ENCODE measurements at regions not wholly inside any gene's neighbourhood (a gene's known extent, or its start where the extent isn't known, plus 50 kb on each side); places are given as distances from the start of the nearest gene placed in this dataset.

DNA sequence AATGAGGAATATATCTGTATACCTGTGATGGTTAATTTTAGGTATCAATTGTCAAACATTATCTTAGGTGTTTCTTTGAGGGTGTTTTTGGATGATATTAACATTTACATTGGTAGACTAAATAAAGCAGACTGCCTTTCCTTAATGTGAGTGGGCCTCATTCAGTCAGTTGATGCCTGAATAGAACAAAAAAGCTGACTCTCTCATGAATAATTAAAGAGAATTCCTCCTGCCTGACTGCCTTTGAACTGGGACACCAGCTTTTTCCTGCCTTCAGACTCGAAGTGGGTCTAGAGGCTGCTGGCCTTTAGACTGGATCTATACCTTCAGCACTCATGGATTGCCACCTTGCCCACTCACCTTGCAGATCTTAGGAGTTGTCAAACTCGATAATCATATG is 117.9 kb upstream of the TMEM168 start:
- TF ChIP-seq, protein P1, sequence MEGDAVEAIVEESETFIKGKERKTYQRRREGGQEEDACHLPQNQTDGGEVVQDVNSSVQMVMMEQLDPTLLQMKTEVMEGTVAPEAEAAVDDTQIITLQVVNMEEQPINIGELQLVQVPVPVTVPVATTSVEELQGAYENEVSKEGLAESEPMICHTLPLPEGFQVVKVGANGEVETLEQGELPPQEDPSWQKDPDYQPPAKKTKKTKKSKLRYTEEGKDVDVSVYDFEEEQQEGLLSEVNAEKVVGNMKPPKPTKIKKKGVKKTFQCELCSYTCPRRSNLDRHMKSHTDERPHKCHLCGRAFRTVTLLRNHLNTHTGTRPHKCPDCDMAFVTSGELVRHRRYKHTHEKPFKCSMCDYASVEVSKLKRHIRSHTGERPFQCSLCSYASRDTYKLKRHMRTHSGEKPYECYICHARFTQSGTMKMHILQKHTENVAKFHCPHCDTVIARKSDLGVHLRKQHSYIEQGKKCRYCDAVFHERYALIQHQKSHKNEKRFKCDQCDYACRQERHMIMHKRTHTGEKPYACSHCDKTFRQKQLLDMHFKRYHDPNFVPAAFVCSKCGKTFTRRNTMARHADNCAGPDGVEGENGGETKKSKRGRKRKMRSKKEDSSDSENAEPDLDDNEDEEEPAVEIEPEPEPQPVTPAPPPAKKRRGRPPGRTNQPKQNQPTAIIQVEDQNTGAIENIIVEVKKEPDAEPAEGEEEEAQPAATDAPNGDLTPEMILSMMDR (conservative IDR thresholded peaks at IDR 0.05; ENCODE audit: low read depth in 2 of 2): no peak
- no peak for TF ChIP-seq EZH2 (IDR thresholded peaks at IDR 0.05; ENCODE audit: low read depth, unreplicated experiment)
- no peak for TF ChIP-seq EZH2phosphoT487 (IDR thresholded peaks at IDR 0.05; ENCODE audit: unreplicated experiment)
- no peak for TF ChIP-seq CREB1 (CRISPR knock-in tag; IDR thresholded peaks at IDR 0.05; ENCODE audit: low read depth)
- TF ChIP-seq, protein P2, sequence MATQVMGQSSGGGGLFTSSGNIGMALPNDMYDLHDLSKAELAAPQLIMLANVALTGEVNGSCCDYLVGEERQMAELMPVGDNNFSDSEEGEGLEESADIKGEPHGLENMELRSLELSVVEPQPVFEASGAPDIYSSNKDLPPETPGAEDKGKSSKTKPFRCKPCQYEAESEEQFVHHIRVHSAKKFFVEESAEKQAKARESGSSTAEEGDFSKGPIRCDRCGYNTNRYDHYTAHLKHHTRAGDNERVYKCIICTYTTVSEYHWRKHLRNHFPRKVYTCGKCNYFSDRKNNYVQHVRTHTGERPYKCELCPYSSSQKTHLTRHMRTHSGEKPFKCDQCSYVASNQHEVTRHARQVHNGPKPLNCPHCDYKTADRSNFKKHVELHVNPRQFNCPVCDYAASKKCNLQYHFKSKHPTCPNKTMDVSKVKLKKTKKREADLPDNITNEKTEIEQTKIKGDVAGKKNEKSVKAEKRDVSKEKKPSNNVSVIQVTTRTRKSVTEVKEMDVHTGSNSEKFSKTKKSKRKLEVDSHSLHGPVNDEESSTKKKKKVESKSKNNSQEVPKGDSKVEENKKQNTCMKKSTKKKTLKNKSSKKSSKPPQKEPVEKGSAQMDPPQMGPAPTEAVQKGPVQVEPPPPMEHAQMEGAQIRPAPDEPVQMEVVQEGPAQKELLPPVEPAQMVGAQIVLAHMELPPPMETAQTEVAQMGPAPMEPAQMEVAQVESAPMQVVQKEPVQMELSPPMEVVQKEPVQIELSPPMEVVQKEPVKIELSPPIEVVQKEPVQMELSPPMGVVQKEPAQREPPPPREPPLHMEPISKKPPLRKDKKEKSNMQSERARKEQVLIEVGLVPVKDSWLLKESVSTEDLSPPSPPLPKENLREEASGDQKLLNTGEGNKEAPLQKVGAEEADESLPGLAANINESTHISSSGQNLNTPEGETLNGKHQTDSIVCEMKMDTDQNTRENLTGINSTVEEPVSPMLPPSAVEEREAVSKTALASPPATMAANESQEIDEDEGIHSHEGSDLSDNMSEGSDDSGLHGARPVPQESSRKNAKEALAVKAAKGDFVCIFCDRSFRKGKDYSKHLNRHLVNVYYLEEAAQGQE (IDR thresholded peaks at IDR 0.05; ENCODE audit: unreplicated experiment): no peak
- no peak for TF ChIP-seq POLR2AphosphoS5 (IDR thresholded peaks at IDR 0.05; ENCODE audit: low read depth)
- TF ChIP-seq, protein P3, sequence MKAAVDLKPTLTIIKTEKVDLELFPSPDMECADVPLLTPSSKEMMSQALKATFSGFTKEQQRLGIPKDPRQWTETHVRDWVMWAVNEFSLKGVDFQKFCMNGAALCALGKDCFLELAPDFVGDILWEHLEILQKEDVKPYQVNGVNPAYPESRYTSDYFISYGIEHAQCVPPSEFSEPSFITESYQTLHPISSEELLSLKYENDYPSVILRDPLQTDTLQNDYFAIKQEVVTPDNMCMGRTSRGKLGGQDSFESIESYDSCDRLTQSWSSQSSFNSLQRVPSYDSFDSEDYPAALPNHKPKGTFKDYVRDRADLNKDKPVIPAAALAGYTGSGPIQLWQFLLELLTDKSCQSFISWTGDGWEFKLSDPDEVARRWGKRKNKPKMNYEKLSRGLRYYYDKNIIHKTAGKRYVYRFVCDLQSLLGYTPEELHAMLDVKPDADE (IDR thresholded peaks at IDR 0.05): no peak
- TF ChIP-seq ZNF462 (CRISPR knock-in tag; IDR thresholded peaks at IDR 0.05): no peak

All from GM23338 (cell line).